ENCODE measurements at regions not wholly inside any gene's neighbourhood (a gene's known extent, or its start where the extent isn't known, plus 50 kb on each side); places are given as distances from the start of the nearest gene placed in this dataset.
A peak's percentile ranks its signal among the peaks of the same experiment; 100 is the strongest.

DNA sequence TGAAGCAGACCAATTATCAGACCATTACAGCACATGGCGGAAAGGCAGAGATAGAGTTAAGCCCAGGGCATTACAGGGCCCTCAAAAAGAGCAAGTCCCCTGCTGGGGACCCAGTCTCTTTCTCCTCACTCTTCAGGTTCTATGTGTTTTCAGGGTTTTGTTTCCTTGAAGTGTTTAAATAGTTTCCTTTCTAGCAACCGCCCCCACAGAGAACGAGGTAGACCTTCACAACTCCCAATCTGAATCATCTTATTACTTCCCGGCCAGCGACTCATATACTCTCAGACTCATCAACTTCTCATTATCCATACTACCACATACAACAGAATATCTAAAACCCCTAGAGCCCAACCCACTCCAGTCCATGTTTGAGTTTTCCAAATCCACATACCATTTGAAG is 526.6 kb upstream of the ARID1B start (continued):
- no peak for TF ChIP-seq POLR2AphosphoS5 (IDR thresholded peaks at IDR 0.05; ENCODE audit: low read depth)
- TF ChIP-seq NANOG (IDR thresholded peaks at IDR 0.05; ENCODE audit: borderline replicate concordance) = no peak
- no peak for TF ChIP-seq ZNF331 (CRISPR knock-in tag; IDR thresholded peaks at IDR 0.05; ENCODE audit: low read depth)
- TF ChIP-seq, protein P1, sequence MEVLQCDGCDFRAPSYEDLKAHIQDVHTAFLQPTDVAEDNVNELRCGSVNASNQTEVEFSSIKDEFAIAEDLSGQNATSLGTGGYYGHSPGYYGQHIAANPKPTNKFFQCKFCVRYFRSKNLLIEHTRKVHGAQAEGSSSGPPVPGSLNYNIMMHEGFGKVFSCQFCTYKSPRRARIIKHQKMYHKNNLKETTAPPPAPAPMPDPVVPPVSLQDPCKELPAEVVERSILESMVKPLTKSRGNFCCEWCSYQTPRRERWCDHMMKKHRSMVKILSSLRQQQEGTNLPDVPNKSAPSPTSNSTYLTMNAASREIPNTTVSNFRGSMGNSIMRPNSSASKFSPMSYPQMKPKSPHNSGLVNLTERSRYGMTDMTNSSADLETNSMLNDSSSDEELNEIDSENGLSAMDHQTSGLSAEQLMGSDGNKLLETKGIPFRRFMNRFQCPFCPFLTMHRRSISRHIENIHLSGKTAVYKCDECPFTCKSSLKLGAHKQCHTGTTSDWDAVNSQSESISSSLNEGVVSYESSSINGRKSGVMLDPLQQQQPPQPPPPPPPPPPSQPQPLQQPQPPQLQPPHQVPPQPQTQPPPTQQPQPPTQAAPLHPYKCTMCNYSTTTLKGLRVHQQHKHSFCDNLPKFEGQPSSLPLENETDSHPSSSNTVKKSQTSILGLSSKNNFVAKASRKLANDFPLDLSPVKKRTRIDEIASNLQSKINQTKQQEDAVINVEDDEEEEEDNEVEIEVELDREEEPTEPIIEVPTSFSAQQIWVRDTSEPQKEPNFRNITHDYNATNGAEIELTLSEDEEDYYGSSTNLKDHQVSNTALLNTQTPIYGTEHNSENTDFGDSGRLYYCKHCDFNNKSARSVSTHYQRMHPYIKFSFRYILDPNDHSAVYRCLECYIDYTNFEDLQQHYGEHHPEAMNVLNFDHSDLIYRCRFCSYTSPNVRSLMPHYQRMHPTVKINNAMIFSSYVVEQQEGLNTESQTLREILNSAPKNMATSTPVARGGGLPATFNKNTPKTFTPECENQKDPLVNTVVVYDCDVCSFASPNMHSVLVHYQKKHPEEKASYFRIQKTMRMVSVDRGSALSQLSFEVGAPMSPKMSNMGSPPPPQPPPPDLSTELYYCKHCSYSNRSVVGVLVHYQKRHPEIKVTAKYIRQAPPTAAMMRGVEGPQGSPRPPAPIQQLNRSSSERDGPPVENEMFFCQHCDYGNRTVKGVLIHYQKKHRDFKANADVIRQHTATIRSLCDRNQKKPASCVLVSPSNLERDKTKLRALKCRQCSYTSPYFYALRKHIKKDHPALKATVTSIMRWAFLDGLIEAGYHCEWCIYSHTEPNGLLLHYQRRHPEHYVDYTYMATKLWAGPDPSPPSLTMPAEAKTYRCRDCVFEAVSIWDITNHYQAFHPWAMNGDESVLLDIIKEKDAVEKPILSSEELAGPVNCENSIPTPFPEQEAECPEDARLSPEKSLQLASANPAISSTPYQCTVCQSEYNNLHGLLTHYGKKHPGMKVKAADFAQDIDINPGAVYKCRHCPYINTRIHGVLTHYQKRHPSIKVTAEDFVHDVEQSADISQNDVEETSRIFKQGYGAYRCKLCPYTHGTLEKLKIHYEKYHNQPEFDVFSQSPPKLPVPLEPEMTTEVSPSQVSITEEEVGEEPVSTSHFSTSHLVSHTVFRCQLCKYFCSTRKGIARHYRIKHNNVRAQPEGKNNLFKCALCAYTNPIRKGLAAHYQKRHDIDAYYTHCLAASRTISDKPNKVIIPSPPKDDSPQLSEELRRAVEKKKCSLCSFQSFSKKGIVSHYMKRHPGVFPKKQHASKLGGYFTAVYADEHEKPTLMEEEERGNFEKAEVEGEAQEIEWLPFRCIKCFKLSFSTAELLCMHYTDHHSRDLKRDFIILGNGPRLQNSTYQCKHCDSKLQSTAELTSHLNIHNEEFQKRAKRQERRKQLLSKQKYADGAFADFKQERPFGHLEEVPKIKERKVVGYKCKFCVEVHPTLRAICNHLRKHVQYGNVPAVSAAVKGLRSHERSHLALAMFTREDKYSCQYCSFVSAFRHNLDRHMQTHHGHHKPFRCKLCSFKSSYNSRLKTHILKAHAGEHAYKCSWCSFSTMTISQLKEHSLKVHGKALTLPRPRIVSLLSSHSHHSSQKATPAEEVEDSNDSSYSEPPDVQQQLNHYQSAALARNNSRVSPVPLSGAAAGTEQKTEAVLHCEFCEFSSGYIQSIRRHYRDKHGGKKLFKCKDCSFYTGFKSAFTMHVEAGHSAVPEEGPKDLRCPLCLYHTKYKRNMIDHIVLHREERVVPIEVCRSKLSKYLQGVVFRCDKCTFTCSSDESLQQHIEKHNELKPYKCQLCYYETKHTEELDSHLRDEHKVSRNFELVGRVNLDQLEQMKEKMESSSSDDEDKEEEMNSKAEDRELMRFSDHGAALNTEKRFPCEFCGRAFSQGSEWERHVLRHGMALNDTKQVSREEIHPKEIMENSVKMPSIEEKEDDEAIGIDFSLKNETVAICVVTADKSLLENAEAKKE (CRISPR knock-in tag; IDR thresholded peaks at IDR 0.05) = no peak

DNA sequence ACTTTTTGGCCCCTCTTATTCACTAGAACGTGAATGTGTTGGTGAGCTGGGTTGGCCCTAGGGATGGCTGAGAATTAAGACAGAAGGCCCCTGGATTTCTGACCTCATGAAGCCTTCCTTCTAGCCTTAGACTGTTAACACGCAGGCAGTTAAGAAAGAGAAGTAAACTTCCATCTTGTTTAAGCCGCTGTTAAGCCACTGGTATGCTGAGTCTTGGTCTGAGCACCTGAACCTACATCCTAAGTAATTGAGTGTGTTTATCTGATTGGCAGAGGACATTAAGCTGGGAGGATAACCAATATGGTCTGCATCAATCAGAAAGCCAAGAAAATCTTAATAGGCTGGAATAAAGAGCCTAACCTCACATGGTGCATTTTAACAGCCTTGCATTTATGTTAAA is 535.0 kb upstream of the ARID1B start:
- Histone ChIP-seq H3K27me3 (ENCODE audit: insufficient read depth) (no peaks in the 10 kb centered on the region), H3K36me3 (ENCODE audit: insufficient read depth) (no peaks in the 10 kb centered on the region), H3K9me2 (ENCODE audit: insufficient read depth) (peaks cover 34% of the 10 kb centered on the region; the same call in 1 of the 2 replicates), H3K4me2 (peak overlapping the region; percentile 34; the same call in 1 of the 2 replicates), H2AFZ (peak overlapping the region; percentile 92; the same call in 1 of the 2 replicates), H4K20me1 (replicated peaks; ENCODE audit: insufficient read depth) (no peaks in the 10 kb centered on the region), H3K27ac (ENCODE audit: low read depth) (0 out of 2 replicates have a peak overlapping the region, but pooled peaks have one; percentile 47), H3K79me2 (replicated peaks; ENCODE audit: insufficient read depth) (no peaks in the 10 kb centered on the region), H3K4me3 (no peak overlapping the region), H3F3A (replicated peaks; ENCODE audit: low read depth) (no peaks in the 10 kb centered on the region), H3K4me1 (ENCODE audit: insufficient read depth) (peaks cover 22% of the 10 kb centered on the region)
- Mint-ChIP-seq H3K4me3 (no peak overlapping the region), H3K4me1 (peaks cover 19% of the 10 kb centered on the region), H3K27me3 (ENCODE audit: insufficient read depth, low read depth, poor library complexity) (no peaks in the 10 kb centered on the region), H3K9me3 (no peaks in the 10 kb centered on the region), H3K36me3 (ENCODE audit: low read depth) (peaks cover 5% of the 10 kb centered on the region; the same call in 1 of the 3 replicates), H3K27ac (no peak overlapping the region)
- peak; percentile 8 for DNase-seq (ENCODE audit: low spot score)
- ATAC-seq = peak; percentile 68
- TF ChIP-seq POLR2AphosphoS5 (IDR thresholded peaks at IDR 0.05; ENCODE audit: low read depth) = no peak
- TF ChIP-seq STAT1 (IDR thresholded peaks at IDR 0.05; ENCODE audit: unreplicated experiment) = no peak
- no peak for TF ChIP-seq CREB1 (CRISPR knock-in tag; IDR thresholded peaks at IDR 0.05; ENCODE audit: low read depth)
- TF ChIP-seq NANOG (IDR thresholded peaks at IDR 0.05; ENCODE audit: borderline replicate concordance) = no peak
- TF ChIP-seq, protein P2, sequence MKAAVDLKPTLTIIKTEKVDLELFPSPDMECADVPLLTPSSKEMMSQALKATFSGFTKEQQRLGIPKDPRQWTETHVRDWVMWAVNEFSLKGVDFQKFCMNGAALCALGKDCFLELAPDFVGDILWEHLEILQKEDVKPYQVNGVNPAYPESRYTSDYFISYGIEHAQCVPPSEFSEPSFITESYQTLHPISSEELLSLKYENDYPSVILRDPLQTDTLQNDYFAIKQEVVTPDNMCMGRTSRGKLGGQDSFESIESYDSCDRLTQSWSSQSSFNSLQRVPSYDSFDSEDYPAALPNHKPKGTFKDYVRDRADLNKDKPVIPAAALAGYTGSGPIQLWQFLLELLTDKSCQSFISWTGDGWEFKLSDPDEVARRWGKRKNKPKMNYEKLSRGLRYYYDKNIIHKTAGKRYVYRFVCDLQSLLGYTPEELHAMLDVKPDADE (IDR thresholded peaks at IDR 0.05) = no peak
- TF ChIP-seq ZNF331 (CRISPR knock-in tag; IDR thresholded peaks at IDR 0.05; ENCODE audit: low read depth) = no peak
- no peak for TF ChIP-seq EZH2phosphoT487 (IDR thresholded peaks at IDR 0.05; ENCODE audit: unreplicated experiment)
- TF ChIP-seq EZH2 (IDR thresholded peaks at IDR 0.05; ENCODE audit: low read depth, unreplicated experiment) = no peak
- TF ChIP-seq, protein P1 (CRISPR knock-in tag; IDR thresholded peaks at IDR 0.05) = no peak

Measured in GM23338 (cell line).